ENCODE measurements at regions not wholly inside any gene's neighbourhood (a gene's known extent, or its start where the extent isn't known, plus 50 kb on each side); places are given as distances from the start of the nearest gene placed in this dataset.

DNA sequence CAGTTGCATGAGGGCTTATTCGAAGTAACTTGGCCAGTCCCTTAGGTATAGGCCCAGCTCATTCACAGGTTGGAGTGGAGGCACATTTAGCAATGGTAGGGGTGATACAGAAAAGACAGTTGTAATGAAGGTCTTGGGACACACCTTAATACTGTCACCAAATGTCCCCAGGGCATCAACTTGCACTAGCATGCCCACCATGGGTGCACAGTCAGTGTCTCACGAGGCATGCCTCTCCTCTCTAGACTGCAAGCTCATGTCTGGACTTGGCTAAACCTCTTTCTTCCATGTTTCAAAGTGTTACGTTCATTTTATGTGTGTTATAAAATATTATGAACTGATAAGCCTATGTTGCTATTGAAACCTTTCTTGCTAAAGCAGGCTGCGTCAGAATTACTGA lies 124.0 kb upstream of the ECI2 start:
- Histone ChIP-seq H3K4me1 (ENCODE audit: control insufficient read depth, extremely low read depth, insufficient read depth, low read length) (peaks cover 20% of the 10 kb centered on the region), H3K36me3 (ENCODE audit: control insufficient read depth in 2 of 2, extremely low read depth in 1 of 2, insufficient read depth in 2 of 2, low read length in 2 of 2) (no peaks in the 10 kb centered on the region), H3K4me3 (replicated peaks in 1 of 3; ENCODE audit: insufficient read depth in 1 of 3, low read depth in 1 of 3, low read length in 3 of 3) (no peak overlapping the region), H4K20me1 (replicated peaks; ENCODE audit: control insufficient read depth, extremely low read depth, insufficient read depth, low read length) (no peaks in the 10 kb centered on the region), H2AFZ (ENCODE audit: low read depth, low read length) (no peak overlapping the region), H3K9ac (replicated peaks; ENCODE audit: extremely low read depth, insufficient read depth, low read length) (no peak overlapping the region), H3K27ac (ENCODE audit: insufficient read depth, low read depth, low read length) (no peak overlapping the region), H3K4me2 (ENCODE audit: insufficient read depth, low read length) (no peak overlapping the region), H3K27me3 (ENCODE audit: control insufficient read depth in 2 of 2, insufficient read depth in 2 of 2, low read length in 2 of 2) (no peaks in the 10 kb centered on the region), H3K9me1 (replicated peaks; ENCODE audit: control insufficient read depth, extremely low read depth, insufficient read depth, low read length) (no peaks in the 10 kb centered on the region), H3K9me3 (replicated peaks; ENCODE audit: control insufficient read depth, insufficient read depth, low read length) (no peaks in the 10 kb centered on the region), H3K79me2 (ENCODE audit: control insufficient read depth, insufficient read depth, low read length) (no peaks in the 10 kb centered on the region)
- POLR2A ChIA-PET = no interaction called here
- dilution Hi-C loops (cut with MboI; ENCODE audit: extremely low pct_ligation_motif_present, low sequenced_read_pairs) (no loop called here), intact Hi-C loops (cut with micrococcal nuclease) (no loop called here)
- TF ChIP-seq EZH2 (IDR thresholded peaks at IDR 0.05; ENCODE audit: borderline replicate concordance, low read depth, low read length, severe bottlenecking) (no peak), POLR2A (IDR thresholded peaks at IDR 0.05; ENCODE audit: low read depth, low read length) (no peak), MYC (IDR thresholded peaks at IDR 0.05; ENCODE audit: low read depth, low read length) (no peak)
- no TSS peak for BruUV-seq (replicated peaks)
- FAIRE-seq = no peak
- no peak for DNase-seq (ENCODE audit: low read depth, low spot score)
- CTCF ChIA-PET = interaction anchor here (0.9 to 1.1 kb wide), 3 partner anchors 11 to 23 kb away, joined by 3 read pairs; no protein-coding TSS in a partner anchor

DNA sequence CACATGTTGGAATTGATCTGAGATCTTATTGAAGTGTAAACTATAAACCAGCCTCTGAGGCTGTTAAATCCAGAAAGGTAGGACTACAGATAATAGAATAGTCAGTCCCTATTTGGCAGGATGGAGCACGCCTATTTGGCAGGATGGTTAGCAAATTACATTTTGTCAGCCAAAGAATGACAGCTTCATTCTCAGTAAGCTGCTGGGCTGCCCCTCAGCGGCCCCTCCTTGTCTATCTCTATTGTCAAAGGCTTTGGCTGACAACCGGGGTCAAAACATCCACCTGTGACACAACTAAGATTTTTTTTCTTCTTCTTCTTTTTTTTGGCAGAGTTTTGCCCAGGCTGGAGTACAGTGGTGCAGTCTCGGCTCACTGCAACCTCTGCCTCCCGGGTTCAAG lies 123.4 kb upstream of the ECI2 start:
- Histone ChIP-seq H2AFZ (ENCODE audit: low read depth, low read length) (no peak overlapping the region), H3K79me2 (ENCODE audit: control insufficient read depth, insufficient read depth, low read length) (no peaks in the 10 kb centered on the region), H4K20me1 (replicated peaks; ENCODE audit: control insufficient read depth, extremely low read depth, insufficient read depth, low read length) (no peaks in the 10 kb centered on the region), H3K9me3 (replicated peaks; ENCODE audit: control insufficient read depth, insufficient read depth, low read length) (no peaks in the 10 kb centered on the region), H3K36me3 (ENCODE audit: control insufficient read depth in 2 of 2, extremely low read depth in 1 of 2, insufficient read depth in 2 of 2, low read length in 2 of 2) (no peaks in the 10 kb centered on the region), H3K4me2 (ENCODE audit: insufficient read depth, low read length) (no peak overlapping the region), H3K9me1 (replicated peaks; ENCODE audit: control insufficient read depth, extremely low read depth, insufficient read depth, low read length) (no peaks in the 10 kb centered on the region), H3K27me3 (ENCODE audit: control insufficient read depth in 2 of 2, insufficient read depth in 2 of 2, low read length in 2 of 2) (no peaks in the 10 kb centered on the region), H3K27ac (ENCODE audit: insufficient read depth, low read depth, low read length) (no peak overlapping the region), H3K4me3 (replicated peaks in 1 of 3; ENCODE audit: insufficient read depth in 1 of 3, low read depth in 1 of 3, low read length in 3 of 3) (no peak overlapping the region), H3K9ac (replicated peaks; ENCODE audit: extremely low read depth, insufficient read depth, low read length) (no peak overlapping the region), H3K4me1 (ENCODE audit: control insufficient read depth, extremely low read depth, insufficient read depth, low read length) (peaks cover 26% of the 10 kb centered on the region)
- BruUV-seq (replicated peaks) = no TSS peak
- no peak for FAIRE-seq
- no peak for TF ChIP-seq GATA2 (IDR thresholded peaks at IDR 0.05; ENCODE audit: insufficient read depth, insufficient read length, low read depth, low read length)
- dilution Hi-C loops (cut with MboI; ENCODE audit: extremely low pct_ligation_motif_present, low sequenced_read_pairs) (no loop called here), intact Hi-C loops (cut with micrococcal nuclease) (no loop called here)
- DNase-seq (ENCODE audit: low read depth, low spot score) = no peak
- ChIA-PET POLR2A (no interaction called here), CTCF (interaction anchor here (0.9 to 1.1 kb wide), 3 partner anchors 11 to 23 kb away, joined by 3 read pairs; no protein-coding TSS in a partner anchor)
